ENCODE measurements at regions not wholly inside any gene's neighbourhood (a gene's known extent, or its start where the extent isn't known, plus 50 kb on each side); places are given as distances from the start of the nearest gene placed in this dataset.

- intact Hi-C loops (cut with DNase I): no loop called here
- no peaks in the 10 kb centered on the region for H3K27me3 ChIP-seq
- H3K4me1 ChIP-seq: peaks cover 10% of the 10 kb centered on the region
- H3K36me3 ChIP-seq: no peaks in the 10 kb centered on the region
- DNase-seq (no peak), ATAC-seq (no peak)
- no peak for TF ChIP-seq CTCF (IDR thresholded peaks at IDR 0.05)
- no peaks in the 10 kb centered on the region for H3K9me3 ChIP-seq
- no peak overlapping the region for H3K27ac ChIP-seq
- no peak overlapping the region for H3K4me3 ChIP-seq
These were observed 143.0 kb upstream of the MYCN start for GRCh38 chr2:15797231-15797938.

DNA sequence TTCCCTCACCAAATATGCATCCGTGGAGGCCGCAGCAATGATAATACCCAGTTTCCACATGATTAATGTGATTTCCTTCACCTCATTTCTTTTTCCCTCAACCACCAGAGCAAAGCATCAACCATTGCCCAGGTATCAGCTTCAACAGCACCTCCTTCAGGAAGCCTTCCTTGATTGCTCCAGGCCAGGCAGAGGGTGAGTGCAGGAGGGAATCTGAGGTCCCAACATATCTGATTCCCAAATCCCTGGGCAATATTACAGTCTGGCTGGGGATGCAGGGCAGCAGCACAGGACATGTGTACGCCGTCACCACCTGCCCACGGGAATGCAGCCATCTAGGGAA lies 142.4 kb upstream of the MYCN start:
- DNase-seq (no peak), ATAC-seq (no peak)
- H3K4me1 ChIP-seq: peaks cover 10% of the 10 kb centered on the region
- no peaks in the 10 kb centered on the region for H3K9me3 ChIP-seq
- no peaks in the 10 kb centered on the region for H3K36me3 ChIP-seq
- no peak overlapping the region for H3K4me3 ChIP-seq
- H3K27ac ChIP-seq: no peak overlapping the region
- H3K27me3 ChIP-seq: no peaks in the 10 kb centered on the region
- TF ChIP-seq CTCF (IDR thresholded peaks at IDR 0.05): no peak
- intact Hi-C loops (cut with DNase I): no loop called here

- intact Hi-C loops (cut with DNase I): no loop called here
- no peak for TF ChIP-seq CTCF (IDR thresholded peaks at IDR 0.05)
- Histone ChIP-seq H3K4me1 (peaks cover 10% of the 10 kb centered on the region), H3K9me3 (no peaks in the 10 kb centered on the region), H3K36me3 (no peaks in the 10 kb centered on the region), H3K27me3 (no peaks in the 10 kb centered on the region), H3K4me3 (no peak overlapping the region), H3K27ac (no peak overlapping the region)
- ATAC-seq: no peak
- DNase-seq: no peak
These were observed 141.5 kb upstream of the MYCN start for GRCh38 chr2:15798701-15799431.

- DNase-seq (no peak), ATAC-seq (peak; percentile 41)
- Histone ChIP-seq H3K9me3 (no peaks in the 10 kb centered on the region), H3K27ac (no peak overlapping the region), H3K27me3 (no peaks in the 10 kb centered on the region), H3K36me3 (no peaks in the 10 kb centered on the region), H3K4me1 (peaks cover 10% of the 10 kb centered on the region), H3K4me3 (no peak overlapping the region)
- no peak for TF ChIP-seq CTCF (IDR thresholded peaks at IDR 0.05)
- intact Hi-C loops (cut with DNase I): no loop called here
These were observed 140.9 kb upstream of the MYCN start for GRCh38 chr2:15799432-15799827.

DNA sequence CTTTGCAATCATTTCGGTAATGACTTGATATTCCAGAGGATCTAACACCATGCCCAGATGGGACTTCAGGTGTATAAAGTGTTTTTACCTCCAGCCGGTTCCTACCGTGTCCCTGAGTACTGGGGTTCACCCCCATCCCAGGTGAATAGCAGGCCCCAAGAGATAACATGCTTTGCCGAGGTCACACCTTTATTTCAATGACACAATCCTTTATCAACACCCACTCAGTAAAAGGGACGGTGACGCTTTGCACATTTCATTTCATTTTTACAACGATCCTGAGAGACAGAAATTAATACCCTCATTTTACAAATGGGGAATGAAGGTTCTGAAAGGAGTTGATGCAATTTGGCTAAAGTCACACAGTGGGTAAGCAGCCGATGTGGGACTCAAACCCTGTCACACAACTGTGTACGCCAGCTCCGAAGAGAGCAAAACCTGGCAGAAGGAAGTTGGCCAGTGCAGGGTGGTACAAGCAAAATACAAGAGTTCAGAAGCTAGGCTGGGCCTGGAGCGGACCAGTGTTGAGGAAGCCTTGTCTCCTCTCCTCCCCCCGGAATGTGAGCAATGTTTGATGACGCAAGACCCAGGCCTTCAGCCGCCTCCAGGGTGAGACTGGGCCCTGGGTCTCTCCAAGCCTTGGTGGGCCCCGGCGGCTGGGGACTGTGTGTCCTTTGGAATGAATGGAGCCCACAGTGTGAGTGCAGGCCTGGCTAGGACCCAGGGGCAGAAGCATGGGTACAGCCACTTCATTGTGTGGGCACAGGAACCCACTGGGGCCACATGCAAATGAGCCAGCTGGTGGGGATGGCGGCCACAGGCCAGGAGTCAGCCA lies 139.6 kb upstream of the MYCN start:
- ATAC-seq (peak; percentile 43), DNase-seq (no peak)
- Histone ChIP-seq H3K27ac (no peak overlapping the region), H3K9me3 (no peaks in the 10 kb centered on the region), H3K4me1 (peaks cover 7% of the 10 kb centered on the region), H3K27me3 (no peaks in the 10 kb centered on the region), H3K36me3 (no peaks in the 10 kb centered on the region), H3K4me3 (no peak overlapping the region)
- no peak for TF ChIP-seq CTCF (IDR thresholded peaks at IDR 0.05)
- intact Hi-C loops (cut with DNase I): no loop called here

All from upper lobe of right lung (tissue), 1 donor.